HG02973 (cell line): ENCODE measurements at regions not wholly inside any gene's neighbourhood (a gene's known extent, or its start where the extent isn't known, plus 50 kb on each side); places are given as distances from the start of the nearest gene placed in this dataset.

Experiments used
- ATAC-seq: cut with Tn5 transposase; IDR thresholded peaks from one replicate; pipeline ENCODE4 v1.9.1; 2021; ENCODE audit warnings: moderate library complexity; ENCODE audit not compliant: unreplicated experiment

DNA sequence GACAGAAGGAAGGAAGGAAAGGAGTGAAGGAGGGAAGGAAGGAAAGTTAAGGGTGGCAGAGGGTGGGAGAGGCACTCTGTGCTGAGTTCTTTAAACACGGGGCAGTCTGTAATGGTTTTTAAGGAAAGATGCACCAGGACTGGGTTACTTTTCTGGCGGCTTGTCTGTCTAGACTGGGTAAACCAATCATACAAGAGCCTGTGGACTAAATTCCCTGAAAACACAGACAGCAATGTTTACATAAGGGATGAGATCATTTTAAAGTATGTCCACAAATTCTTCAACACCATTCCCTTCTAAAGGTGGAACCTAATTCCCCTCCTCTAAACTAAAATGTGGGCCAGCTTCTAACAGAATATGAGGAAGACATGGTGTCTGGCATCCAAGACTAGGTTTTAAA is 235.5 kb upstream of the IGF1R start:
- ATAC-seq: no peak

- ATAC-seq: no peak
These were observed 234.3 kb upstream of the IGF1R start for GRCh38 chr15:98413933-98414546.

DNA sequence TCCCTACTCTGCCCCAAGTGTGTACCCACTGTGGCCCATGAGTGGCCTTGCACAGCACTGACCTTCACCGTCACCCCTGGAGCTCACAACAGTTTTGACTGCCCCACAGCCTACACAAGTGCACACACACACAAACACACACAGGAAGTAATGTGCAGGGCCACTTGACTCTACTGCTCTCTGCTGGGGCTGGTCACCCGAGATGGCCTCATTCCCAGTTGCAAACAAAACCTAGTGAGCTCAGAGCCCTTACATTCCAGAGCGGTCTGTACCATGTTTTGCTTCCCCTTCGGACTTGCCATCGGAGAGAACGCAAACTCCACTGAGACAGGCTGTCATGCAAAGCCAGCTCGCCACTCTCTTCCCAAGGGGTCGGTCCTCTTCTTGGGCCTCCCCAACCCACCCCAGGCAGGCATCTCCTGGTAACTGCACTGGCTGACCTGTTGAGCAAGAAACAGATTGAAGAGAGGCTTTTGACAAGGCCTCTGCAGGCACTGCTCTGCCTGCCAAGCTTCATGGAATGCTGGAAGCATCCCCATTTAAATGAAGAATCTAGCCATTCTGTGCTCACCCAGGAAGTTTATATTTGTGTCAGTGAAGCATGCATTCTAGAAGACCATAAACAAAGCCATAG is 232.0 kb upstream of the IGF1R start:
- ATAC-seq: no peak

DNA sequence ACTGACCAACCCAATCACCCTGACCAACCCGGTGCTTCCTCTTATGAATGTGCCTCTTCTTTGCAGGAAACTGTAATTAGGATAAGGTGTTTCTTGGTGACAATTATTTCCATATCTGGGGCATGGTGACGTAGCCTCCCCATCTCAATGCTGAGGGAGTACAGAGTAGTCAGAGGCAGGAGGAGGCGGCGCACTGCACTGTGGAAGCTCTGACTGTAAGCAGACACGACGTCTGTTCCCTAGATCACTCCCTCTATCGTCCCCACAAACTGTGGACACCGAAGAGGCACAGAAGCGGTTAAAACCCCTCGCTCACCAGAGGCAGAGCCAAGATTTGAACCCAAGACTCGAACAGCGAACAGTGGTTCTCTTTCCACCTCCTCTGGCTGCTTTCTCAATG is 231.0 kb upstream of the IGF1R start:
- no peak for ATAC-seq

GRCh38 chr15:98418122-98418521 is 230.2 kb upstream of the IGF1R start:
- ATAC-seq: no peak

DNA sequence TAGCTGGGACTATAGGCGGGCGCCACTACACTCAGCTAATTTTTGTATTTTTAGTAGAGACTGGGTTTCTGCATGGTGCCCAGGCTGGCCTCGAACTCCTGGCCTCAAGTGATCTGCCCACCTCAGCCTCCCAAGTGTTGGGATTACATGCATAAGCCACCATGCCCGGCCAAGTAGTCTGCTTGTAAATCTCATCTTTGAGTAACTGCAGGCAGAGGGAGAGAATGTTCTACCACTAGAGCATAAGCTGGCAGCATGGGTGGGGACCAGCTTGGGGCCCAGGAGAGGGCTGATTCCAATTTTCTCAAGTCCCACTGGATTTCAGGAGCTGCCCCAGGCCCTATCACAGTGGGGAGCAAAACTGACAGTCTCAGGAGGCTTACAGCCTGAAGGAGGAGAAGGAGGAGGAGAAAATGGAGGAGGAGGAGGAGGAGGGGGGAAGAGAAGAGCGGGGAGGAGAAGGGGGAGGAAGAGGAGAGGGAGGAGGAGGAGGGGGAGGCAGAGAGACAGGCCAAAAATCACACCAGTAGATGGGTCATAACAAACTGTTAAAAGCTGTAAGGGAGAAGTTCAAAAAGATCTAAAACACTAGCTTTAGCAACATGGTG is 229.1 kb upstream of the IGF1R start:
- no peak for ATAC-seq

DNA sequence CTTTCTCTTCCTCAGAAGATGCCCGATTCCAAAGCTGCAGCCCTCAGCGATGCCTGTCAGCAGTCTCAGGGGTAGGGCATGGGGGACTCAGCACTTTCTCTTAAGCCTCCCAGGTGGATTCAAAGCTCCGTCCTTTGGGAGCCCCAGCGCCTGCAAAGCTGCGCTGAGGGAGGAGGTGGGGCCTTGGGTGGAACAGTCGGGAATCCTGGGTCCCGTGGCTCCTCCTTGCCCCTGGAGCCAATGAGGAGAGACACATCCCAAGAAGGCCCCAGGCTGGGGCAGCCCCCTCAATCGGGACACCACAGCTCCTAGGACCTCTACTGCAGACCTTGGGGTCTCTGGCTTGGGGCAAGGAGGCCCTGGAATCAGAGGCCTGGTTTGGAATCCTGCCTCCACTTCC is 227.5 kb upstream of the IGF1R start:
- ATAC-seq: no peak

GRCh38 chr15:98421419-98422129 is 226.8 kb upstream of the IGF1R start:
- peak; percentile 82 for ATAC-seq

DNA sequence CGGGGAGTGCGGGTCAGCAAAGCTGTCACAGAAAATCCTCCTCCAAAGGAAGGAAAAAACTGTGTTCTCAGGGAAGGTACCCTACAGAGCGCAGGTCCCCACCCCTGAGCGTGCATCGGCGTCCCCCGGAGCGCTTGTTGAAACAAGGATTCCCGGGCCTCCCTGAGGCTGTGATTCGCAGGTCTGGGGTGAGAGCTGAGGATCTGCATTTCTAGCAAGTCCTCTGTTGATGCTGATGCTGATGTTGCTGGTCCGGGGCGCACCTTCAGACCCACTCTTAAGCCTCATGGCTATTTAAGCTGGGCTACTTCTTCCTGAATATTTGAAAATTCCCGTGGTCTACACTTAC is 226.2 kb upstream of the IGF1R start:
- no peak for ATAC-seq

- ATAC-seq: no peak
These were observed 223.2 kb upstream of the IGF1R start for GRCh38 chr15:98425173-98425572.

DNA sequence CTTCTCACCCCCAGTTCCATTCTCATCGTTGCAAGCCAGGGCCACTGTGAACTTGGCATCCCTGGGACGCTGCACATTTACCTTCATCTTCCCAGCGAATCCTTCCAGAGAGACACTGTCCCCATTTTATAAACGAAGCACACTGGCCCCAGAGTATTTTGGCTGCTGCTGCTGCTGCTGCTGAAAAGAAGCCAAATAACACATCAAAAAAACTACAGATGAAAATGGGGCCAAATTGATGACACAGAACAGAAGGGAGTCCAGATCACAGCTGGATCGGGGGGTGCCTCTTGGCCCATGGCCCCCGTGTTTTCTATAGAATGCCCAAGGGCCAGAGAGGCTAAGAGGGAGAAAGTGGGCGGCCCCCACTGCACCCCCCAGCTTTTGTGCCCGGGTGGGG is 221.0 kb upstream of the IGF1R start:
- ATAC-seq: no peak

DNA sequence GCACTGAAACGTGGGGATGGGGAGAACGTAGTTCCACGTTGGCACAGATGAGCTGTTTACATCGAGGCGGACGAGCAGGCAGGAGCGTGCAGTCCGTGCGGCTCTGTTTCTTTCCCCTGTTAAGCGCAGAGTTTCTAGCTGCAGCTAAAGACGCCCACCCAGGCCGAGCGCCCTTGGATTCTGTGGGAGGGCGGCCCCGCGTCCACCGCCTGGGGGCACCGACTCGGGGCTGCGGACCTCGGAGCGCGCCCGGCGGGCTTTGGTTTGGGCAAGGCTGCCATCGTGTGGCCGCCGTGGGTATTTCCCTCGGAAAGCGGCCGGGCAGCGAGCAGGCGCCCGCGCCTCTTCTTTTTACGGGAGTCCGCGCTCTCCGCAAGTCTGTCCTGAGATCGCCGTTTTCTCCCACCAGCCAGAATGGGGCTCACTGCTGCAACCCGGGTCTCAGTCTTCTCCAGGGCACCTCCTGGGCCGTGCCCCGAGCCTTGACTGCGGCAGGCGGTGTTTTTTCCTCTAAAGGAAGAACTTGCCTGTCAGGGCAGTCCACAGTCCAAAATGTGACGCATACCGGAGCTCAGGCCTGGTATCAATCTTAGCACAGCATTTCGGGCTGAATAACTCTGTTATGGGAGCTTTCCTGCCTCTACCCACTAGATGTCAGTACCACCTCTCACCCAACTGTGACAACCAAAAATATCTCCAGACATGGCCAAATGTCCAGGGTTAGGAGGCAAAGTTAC is 219.9 kb upstream of the IGF1R start:
- peak; percentile 93 for ATAC-seq

DNA sequence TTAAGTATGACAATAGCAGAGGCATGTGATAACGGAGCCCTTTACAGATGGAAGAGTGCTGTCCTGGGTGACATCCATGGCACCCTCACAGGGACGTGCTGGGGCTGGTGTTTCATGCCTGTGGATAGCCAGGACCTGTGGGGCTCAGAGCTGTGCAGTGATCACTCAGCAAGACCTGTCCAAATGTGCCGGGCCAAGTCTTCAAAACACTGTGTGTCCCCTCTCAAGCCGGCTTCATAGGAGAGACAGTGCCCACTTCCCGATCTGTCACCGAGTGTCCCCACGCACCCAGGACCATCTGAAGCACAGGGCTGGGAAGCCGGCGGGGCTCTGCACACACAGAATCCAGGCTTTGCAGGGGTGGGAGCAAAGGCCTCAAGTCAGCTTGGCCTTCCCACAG is 217.2 kb upstream of the IGF1R start:
- no peak for ATAC-seq

DNA sequence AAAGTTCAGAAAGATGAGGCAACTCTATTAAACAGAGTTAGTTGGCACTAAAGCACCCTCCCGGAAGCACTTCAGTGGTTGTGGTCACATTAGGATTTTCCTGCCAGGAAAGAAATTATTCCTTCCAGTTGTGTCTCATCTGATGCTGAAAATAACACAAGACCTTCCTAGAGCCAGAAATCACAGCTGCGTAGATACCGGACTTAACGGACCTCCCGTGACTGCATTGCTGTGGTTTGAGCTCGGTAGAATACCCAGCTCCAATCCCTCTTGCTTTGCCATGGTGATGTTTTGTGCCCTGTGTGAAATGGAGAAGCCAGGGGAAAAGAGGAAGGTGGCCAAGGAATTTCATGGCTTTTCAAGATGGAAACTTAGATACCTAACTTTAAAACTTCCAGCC is 215.0 kb upstream of the IGF1R start:
- ATAC-seq: no peak

DNA sequence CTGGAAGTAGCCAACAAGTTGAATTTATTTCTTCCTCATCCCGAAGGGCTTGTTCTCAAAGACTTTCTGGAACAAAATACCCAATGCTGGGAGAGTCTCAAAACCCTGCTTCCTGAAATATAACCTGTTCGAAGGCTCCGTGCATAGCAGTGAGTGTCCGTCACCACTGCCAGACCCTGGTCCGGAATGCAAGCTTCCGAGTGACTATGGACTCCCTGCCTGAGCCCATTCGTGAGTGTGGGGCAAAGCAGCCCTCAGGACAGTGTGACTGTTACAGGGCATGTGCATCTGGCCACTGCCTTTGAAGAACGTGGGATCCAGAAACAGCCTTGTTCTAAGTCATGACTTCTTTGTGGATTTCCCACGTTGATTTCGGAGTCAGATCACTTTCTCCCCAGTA is 214.5 kb upstream of the IGF1R start:
- ATAC-seq: no peak

DNA sequence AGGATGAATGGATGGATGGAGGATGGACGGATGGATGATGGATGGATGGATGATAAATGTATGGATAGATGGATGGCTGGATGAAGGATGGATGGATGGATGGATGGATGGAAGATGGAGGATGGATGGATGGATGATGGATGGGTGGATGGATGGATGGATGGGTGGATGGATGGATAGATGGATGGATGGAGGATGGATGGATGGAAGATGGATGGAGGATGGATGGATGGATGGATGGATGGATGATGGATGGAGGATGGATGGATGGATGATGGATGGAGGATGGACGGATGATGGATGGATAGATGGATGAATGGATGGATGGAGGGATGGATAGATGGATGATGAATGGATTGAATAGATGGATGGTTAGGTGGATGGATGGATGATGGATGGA is 210.6 kb upstream of the IGF1R start:
- ATAC-seq: no peak

- no peak for ATAC-seq
These were observed 210.0 kb upstream of the IGF1R start for GRCh38 chr15:98438326-98438725.

DNA sequence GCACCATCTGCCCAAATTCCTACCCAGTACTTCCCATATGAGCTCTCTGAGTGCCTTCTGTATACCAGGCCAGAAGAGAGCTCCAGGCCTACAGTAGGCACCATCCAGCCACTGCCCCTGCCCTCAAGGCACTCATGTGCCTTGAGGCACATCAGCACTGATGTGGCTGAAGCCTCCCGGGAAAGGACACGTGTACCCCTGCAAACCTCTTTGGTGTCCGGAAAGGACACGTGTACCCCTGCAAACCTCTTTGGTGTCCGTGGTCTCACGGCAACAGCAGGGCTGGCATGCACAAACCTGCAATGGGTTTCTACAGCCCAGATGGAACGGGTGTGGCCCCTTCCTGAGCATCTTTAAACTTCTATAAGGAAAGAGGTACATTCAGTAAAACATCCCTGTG is 209.4 kb upstream of the IGF1R start:
- ATAC-seq: no peak

GRCh38 chr15:98439523-98439942 is 208.8 kb upstream of the IGF1R start:
- no peak for ATAC-seq

GRCh38 chr15:98440917-98441316 is 207.4 kb upstream of the IGF1R start:
- ATAC-seq: peak; percentile 52

DNA sequence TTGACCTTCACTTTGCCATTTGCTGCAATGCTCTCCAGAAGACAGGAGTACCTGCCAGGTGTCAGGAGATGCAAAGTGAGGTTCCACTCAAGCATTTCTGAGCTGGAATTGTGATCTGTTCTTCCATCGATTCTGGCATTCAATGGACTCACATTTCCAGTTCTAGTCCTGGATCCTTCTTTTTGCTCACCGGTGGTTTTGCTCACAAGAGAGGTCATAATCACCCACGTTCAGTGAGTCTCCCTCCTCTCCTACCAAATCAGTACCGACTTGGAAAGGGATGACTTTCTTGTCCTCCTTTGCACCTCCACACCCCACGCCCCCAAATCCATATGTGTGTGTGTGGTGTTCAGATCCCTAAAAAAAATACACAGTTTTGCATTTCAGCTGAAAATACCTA is 206.7 kb upstream of the IGF1R start:
- ATAC-seq: no peak
